B cell (primary cell): ENCODE measurements at regions not wholly inside any gene's neighbourhood (a gene's known extent, or its start where the extent isn't known, plus 50 kb on each side); places are given as distances from the start of the nearest gene placed in this dataset.

Experiments used
- ATAC-seq: fragments of 200-7000 bp; cut with Tn5 transposase; one replicate; pipeline ENCODE4 v1.10.0; 2021; ENCODE audit warnings: low read depth, mild to moderate bottlenecking, moderate number of reproducible peaks, moderate library complexity
- CTCF ChIA-PET: fragments of 350-600 bp; sonication (Branson Sonifier 250); formaldehyde crosslinking; loops from one replicate; lab custom pipeline; 2021; ENCODE audit warnings: antibody characterized with exemption, inconsistent platforms; lab: Charles Lee
- POLR2A ChIA-PET: fragments of 350-600 bp; sonication (Branson Sonifier 250); formaldehyde crosslinking; loops from one replicate; lab custom pipeline; 2021; ENCODE audit warnings: antibody characterized with exemption; lab: Charles Lee
- DNase-seq: peaks from one replicate; pipeline ENCODE4 v3.0.0; 2013
- H2AFZ ChIP-seq: 2 replicates; pipeline ENCODE4 v1.6.1; 2012; ENCODE audit warnings: mild to moderate bottlenecking, low read depth, low read length; ENCODE audit not compliant: insufficient read depth, poor library complexity, severe bottlenecking
- H3K27ac ChIP-seq, 2 donors: 1 replicate in 1 of 2; 2 replicates in 1 of 2; pipeline ENCODE4 v1.5.1; 2012 to 2013; ENCODE audit warnings: low read length in 2 of 2, mild to moderate bottlenecking in 2 of 2, moderate library complexity in 1 of 2
- H3K27me3 ChIP-seq, 4 experiments: fragments of 200-600 bp in 1 of 4; sonication (generic) in 1 of 4; replicated peaks in 1 of 4; 1 replicate in 2 of 4; 2 replicates in 2 of 4; pipeline versions ENCODE4 v1.6.1 to v1.7.0; 2013 to 2016; ENCODE audit warnings: low read length in 3 of 4, mild to moderate bottlenecking in 2 of 4, mixed read lengths in 1 of 4, moderate library complexity in 1 of 4; ENCODE audit not compliant: insufficient read depth in 4 of 4, control insufficient read depth in 3 of 4; ENCODE audit errors: control extremely low read depth in 1 of 4
- H3K36me3 ChIP-seq, 2 experiments: replicated peaks in 1 of 2; 1 replicate in 1 of 2; 2 replicates in 1 of 2; pipeline versions ENCODE4 v1.6.1 to v1.7.1; 2013; ENCODE audit warnings: low read length in 1 of 2; ENCODE audit not compliant: insufficient read depth in 2 of 2, control insufficient read depth in 1 of 2; ENCODE audit errors: control extremely low read depth in 1 of 2, extremely low read depth in 1 of 2
- H3K4me1 ChIP-seq, 2 donors: fragments of 200-600 bp in 1 of 2; sonication (generic) in 1 of 2; 1 replicate in 1 of 2; 2 replicates in 1 of 2; pipeline versions ENCODE4 v1.5.1 to v1.6.1; 2013 to 2017; ENCODE audit warnings: low read length in 2 of 2; ENCODE audit not compliant: control insufficient read depth in 2 of 2, insufficient read depth in 2 of 2
- H3K4me2 ChIP-seq: replicated peaks from 2 replicates; pipeline ENCODE3; 2012; ENCODE audit warnings: mild to moderate bottlenecking, low read depth, low read length; ENCODE audit not compliant: poor library complexity, severe bottlenecking
- H3K4me3 ChIP-seq, 5 experiments: fragments of 200-600 bp in 1 of 5; sonication (generic) in 1 of 5; 1 replicate in 3 of 5; 2 replicates in 2 of 5; pipeline versions ENCODE4 v1.5.1 to v1.7.0; 2011 to 2016; ENCODE audit warnings: low read length in 4 of 5, mild to moderate bottlenecking in 4 of 5, low read depth in 2 of 5, control low read depth in 1 of 5, moderate library complexity in 1 of 5; ENCODE audit not compliant: insufficient read depth in 1 of 5; ENCODE audit errors: control extremely low read depth in 1 of 5, extremely low read depth in 1 of 5
- H3K79me2 ChIP-seq: fragments of 200-600 bp; sonication (generic); one replicate; pipeline ENCODE4 v1.6.0; 2016; ENCODE audit warnings: low read length; ENCODE audit not compliant: control insufficient read depth, insufficient read depth
- H3K9ac ChIP-seq: fragments of 200-600 bp; sonication (generic); 2 replicates; pipeline ENCODE4 v1.6.1; 2017; ENCODE audit warnings: mild to moderate bottlenecking, low read length, moderate library complexity
- H3K9me3 ChIP-seq, 3 donors: one replicate each; pipeline versions ENCODE4 v1.6.1 to v1.7.1; 2013; ENCODE audit warnings: low read length in 2 of 3; ENCODE audit not compliant: control insufficient read depth in 2 of 3, insufficient read depth in 1 of 3; ENCODE audit errors: control extremely low read depth in 1 of 3
- H4K20me1 ChIP-seq: 2 replicates; pipeline ENCODE4 v1.6.0; 2012; ENCODE audit warnings: mild to moderate bottlenecking, low read length; ENCODE audit not compliant: insufficient read depth, control insufficient read depth, poor library complexity, severe bottlenecking
- H3K27ac Mint-ChIP-seq: one replicate; pipeline ENCODE4 v1.8.0; 2021; ENCODE audit warnings: mixed read lengths
- H3K27me3 Mint-ChIP-seq: one replicate; pipeline ENCODE4 v1.8.0; 2021; ENCODE audit warnings: mixed read lengths
- H3K4me1 Mint-ChIP-seq: one replicate; pipeline ENCODE4 v1.8.0; 2021; ENCODE audit warnings: mixed read lengths
- H3K4me3 Mint-ChIP-seq: one replicate; pipeline ENCODE4 v1.8.0; 2021; ENCODE audit warnings: mixed read lengths
- H3K9me3 Mint-ChIP-seq: one replicate; pipeline ENCODE4 v1.8.0; 2022; ENCODE audit warnings: mixed read lengths; ENCODE audit not compliant: insufficient read depth
- EZH2 ChIP-seq: IDR thresholded peaks from 2 replicates; pipeline ENCODE4 v1.6.1; 2012; ENCODE audit warnings: borderline replicate concordance, low read depth, mild to moderate bottlenecking, moderate library complexity, low read length; ENCODE audit not compliant: insufficient read depth, poor library complexity, severe bottlenecking
- WGBS: methylation state at CpG from one replicate; pipeline ENCODE4 v1.1.5; 2013; ENCODE audit warnings: missing lambda C conversion rate; ENCODE audit not compliant: insufficient coverage; 5-methylcytosine and 5-hydroxymethylcytosine counted together
- intact Hi-C: fragments of 100-400 bp; cut with micrococcal nuclease; formaldehyde crosslinking; loops from one replicate; pipeline ENCODE4 v1.10.0; 2022
- TF ChIP-seq, protein P1 (sequence below): fragments of 200-600 bp; IDR thresholded peaks from one replicate; pipeline ENCODE4 v1.8.0; 2022; ENCODE audit warnings: antibody characterized with exemption, mild to moderate bottlenecking

DNA sequence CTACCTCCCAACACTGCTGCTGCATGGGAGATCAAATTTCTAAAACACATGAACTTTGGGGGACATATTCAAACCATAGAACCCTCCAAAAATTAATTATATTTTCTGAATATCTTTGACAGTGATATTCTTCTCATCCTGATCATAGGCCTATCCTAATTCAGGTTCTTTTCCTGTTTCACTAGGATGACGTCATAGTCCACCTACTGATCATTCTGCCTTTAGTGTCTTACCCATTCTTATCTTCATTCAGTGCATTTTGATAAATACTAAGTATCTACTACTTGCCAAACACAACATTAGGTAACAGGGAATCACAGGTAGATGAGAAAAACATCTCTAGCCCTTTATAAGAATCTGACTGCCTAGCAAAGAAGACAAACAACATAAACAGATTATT lies 179.1 kb upstream of the PRLR start:
- Histone ChIP-seq H3K79me2 (no peaks in the 10 kb centered on the region), H2AFZ (no peak overlapping the region), H3K4me1 (no peaks in the 10 kb centered on the region), H3K9me3 (peaks cover 0 to 3% (median 0%) of the 10 kb centered on the region in 3 donors), H3K36me3 (no peaks in the 10 kb centered on the region), H3K4me2 (no peak overlapping the region), H3K9ac (no peak overlapping the region), H3K27me3 (no peaks in the 10 kb centered on the region), H3K27ac (no peak overlapping the region), H4K20me1 (no peaks in the 10 kb centered on the region), H3K4me3 (no peak overlapping the region)
- Mint-ChIP-seq H3K9me3 (peaks cover 6% of the 10 kb centered on the region), H3K27me3 (no peaks in the 10 kb centered on the region), H3K4me3 (no peak overlapping the region), H3K4me1 (no peaks in the 10 kb centered on the region), H3K27ac (no peak overlapping the region)
- DNase-seq (no peak), ATAC-seq (no peak)
- WGBS, result no CpG with 5 or more reads among the region's 1 CpG
- intact Hi-C loops, result no loop called here
- ChIA-PET CTCF (no interaction called here), POLR2A (no interaction called here)
- TF ChIP-seq, protein P1, sequence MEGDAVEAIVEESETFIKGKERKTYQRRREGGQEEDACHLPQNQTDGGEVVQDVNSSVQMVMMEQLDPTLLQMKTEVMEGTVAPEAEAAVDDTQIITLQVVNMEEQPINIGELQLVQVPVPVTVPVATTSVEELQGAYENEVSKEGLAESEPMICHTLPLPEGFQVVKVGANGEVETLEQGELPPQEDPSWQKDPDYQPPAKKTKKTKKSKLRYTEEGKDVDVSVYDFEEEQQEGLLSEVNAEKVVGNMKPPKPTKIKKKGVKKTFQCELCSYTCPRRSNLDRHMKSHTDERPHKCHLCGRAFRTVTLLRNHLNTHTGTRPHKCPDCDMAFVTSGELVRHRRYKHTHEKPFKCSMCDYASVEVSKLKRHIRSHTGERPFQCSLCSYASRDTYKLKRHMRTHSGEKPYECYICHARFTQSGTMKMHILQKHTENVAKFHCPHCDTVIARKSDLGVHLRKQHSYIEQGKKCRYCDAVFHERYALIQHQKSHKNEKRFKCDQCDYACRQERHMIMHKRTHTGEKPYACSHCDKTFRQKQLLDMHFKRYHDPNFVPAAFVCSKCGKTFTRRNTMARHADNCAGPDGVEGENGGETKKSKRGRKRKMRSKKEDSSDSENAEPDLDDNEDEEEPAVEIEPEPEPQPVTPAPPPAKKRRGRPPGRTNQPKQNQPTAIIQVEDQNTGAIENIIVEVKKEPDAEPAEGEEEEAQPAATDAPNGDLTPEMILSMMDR, result no peak
- TF ChIP-seq EZH2, result no peak

DNA sequence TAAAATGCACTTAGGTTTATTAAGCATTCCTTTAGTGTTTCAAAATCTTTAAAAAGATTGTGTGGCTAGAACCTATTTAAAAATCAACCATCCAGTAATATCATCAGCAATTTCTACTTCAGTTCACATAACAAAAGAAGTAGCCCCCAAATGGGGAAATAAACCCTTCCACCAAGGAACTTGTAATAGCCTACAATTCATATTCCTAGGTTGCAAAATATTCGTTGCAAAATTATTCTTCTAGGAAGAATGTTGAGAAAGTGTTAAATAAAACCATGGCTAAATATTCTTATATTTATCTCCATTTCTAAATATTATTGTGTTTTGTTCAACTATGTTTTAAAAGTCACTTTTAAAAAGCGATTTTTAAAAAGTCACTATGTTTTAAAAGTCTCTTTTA lies 177.9 kb upstream of the PRLR start:
- ChIA-PET CTCF (no interaction called here), POLR2A (no interaction called here)
- TF ChIP-seq EZH2, result no peak
- TF ChIP-seq, protein P1, result no peak
- Histone ChIP-seq H3K36me3 (no peaks in the 10 kb centered on the region), H3K4me3 (no peak overlapping the region), H3K27me3 (no peaks in the 10 kb centered on the region), H3K4me2 (no peak overlapping the region), H4K20me1 (no peaks in the 10 kb centered on the region), H3K4me1 (no peaks in the 10 kb centered on the region), H3K79me2 (no peaks in the 10 kb centered on the region), H3K9ac (no peak overlapping the region), H3K9me3 (peaks cover 0 to 3% (median 0%) of the 10 kb centered on the region in 3 donors), H3K27ac (no peak overlapping the region), H2AFZ (no peak overlapping the region)
- no peaks in the 10 kb centered on the region for H3K4me1 Mint-ChIP-seq
- H3K27ac Mint-ChIP-seq, result no peak overlapping the region
- intact Hi-C loops, result no loop called here
- WGBS, result no CpG with 5 or more reads among the region's 2 CpGs
- ATAC-seq (no peak), DNase-seq (no peak)
- H3K4me3 Mint-ChIP-seq, result no peak overlapping the region
- peaks cover 6% of the 10 kb centered on the region for H3K9me3 Mint-ChIP-seq
- no peaks in the 10 kb centered on the region for H3K27me3 Mint-ChIP-seq
